ENCODE measurements at regions not wholly inside any gene's neighbourhood (a gene's known extent, or its start where the extent isn't known, plus 50 kb on each side); places are given as distances from the start of the nearest gene placed in this dataset.
"Not testable (repeated sequence)": the region's sequence is repeated elsewhere in the genome, so short reads cannot be mapped to it uniquely, and the experiment has no call there.

GRCh38 chr13:46472384-46472783, 80.6 kb upstream of the LRCH1 start (continued):
- no peak for TF ChIP-seq ZBTB11 (tag by site-specific recombination; conservative IDR thresholded peaks at IDR 0.05; ENCODE audit: low read depth)

GRCh38 chr13:46469699-46470098, 82.6 kb upstream of the RUBCNL start:
- CTCF ChIA-PET; H3K4me3 ChIP-seq (ENCODE audit: low read depth, low read length); H3K4me1 ChIP-seq (ENCODE audit: control insufficient read depth, insufficient read depth, low read length); H3K9me3 ChIP-seq (ENCODE audit: control insufficient read depth, insufficient read depth, low read depth, low read length); H3K36me3 ChIP-seq (ENCODE audit: control insufficient read depth in 2 of 2, insufficient read depth in 1 of 2, low read length in 2 of 2); H3K27ac ChIP-seq (ENCODE audit: extremely low read depth, low read depth, low read length): not testable (repeated sequence)
- POLR2A ChIA-PET: interaction anchor here (0.6 kb wide), 1 partner anchor 648 kb away, joined by 3 read pairs; no protein-coding TSS in a partner anchor
- peak; percentile 9; the same call in 1 of the 2 replicates for TF ChIP-seq ZEB2 (tag by site-specific recombination; IDR thresholded peaks at IDR 0.05)
- TF ChIP-seq INSM2 (tag by site-specific recombination; IDR thresholded peaks at IDR 0.05): peak; percentile 33; the same call in 1 of the 2 replicates

- POLR2A ChIA-PET: interaction anchor here (0.6 kb wide), 1 partner anchor 647 kb away, joined by 3 read pairs; no protein-coding TSS in a partner anchor
Measured at GRCh38 chr13:46468570-46469463, 81.8 kb upstream of the RUBCNL start.

GRCh38 chr13:46467694-46468093, 80.6 kb upstream of the RUBCNL start:
- H3K9me3 ChIP-seq (ENCODE audit: control insufficient read depth, insufficient read depth, low read depth, low read length); H3K4me3 ChIP-seq (ENCODE audit: low read depth, low read length); POLR2A ChIA-PET; CTCF ChIA-PET; H3K4me1 ChIP-seq (ENCODE audit: control insufficient read depth, insufficient read depth, low read length); H3K36me3 ChIP-seq (ENCODE audit: control insufficient read depth in 2 of 2, insufficient read depth in 1 of 2, low read length in 2 of 2); H3K27ac ChIP-seq (ENCODE audit: extremely low read depth, low read depth, low read length): not testable (repeated sequence)

More at GRCh38 chr13:46468570-46469463, 81.8 kb upstream of the RUBCNL start:
- no peaks in the 10 kb centered on the region for H3K9me3 ChIP-seq (ENCODE audit: control insufficient read depth, insufficient read depth, low read depth, low read length)
- no peak overlapping the region for H3K4me3 ChIP-seq (ENCODE audit: low read depth, low read length)
- peaks cover 5% of the 10 kb centered on the region; the same call in 1 of the 2 replicates for H3K4me1 ChIP-seq (ENCODE audit: control insufficient read depth, insufficient read depth, low read length)
- no peak overlapping the region for H3K27ac ChIP-seq (ENCODE audit: extremely low read depth, low read depth, low read length)
- H3K36me3 ChIP-seq (ENCODE audit: control insufficient read depth in 2 of 2, insufficient read depth in 1 of 2, low read length in 2 of 2): no peaks in the 10 kb centered on the region
- TF ChIP-seq ZEB2 (tag by site-specific recombination; IDR thresholded peaks at IDR 0.05) (peak; percentile 42), ZNF843 (tag by site-specific recombination; IDR thresholded peaks at IDR 0.05) (0 out of 2 replicates have a peak, but pooled peaks have one; percentile 26), IKZF3 (tag by site-specific recombination; IDR thresholded peaks at IDR 0.05) (0 out of 2 replicates have a peak, but pooled peaks have one; percentile 22), ZNF747 (tag by site-specific recombination; IDR thresholded peaks at IDR 0.05) (no peak), ZNF629 (tag by site-specific recombination; IDR thresholded peaks at IDR 0.05) (peak; percentile 38; the same call in 1 of the 2 replicates), ZNF664 (tag by site-specific recombination; IDR thresholded peaks at IDR 0.05) (no peak), PRDM6 (tag by site-specific recombination; IDR thresholded peaks at IDR 0.05) (peak; percentile 88), ZNF529 (tag by site-specific recombination; IDR thresholded peaks at IDR 0.05; ENCODE audit: insufficient replicate concordance) (no peak), HOXD13 (CRISPR knock-in tag; IDR thresholded peaks at IDR 0.05; ENCODE audit: borderline replicate concordance) (peak; percentile 47; the same call in 1 of the 2 replicates), ATF2 (tag by site-specific recombination; IDR thresholded peaks at IDR 0.05; ENCODE audit: low read depth) (peak; percentile 60), FEZF1 (tag by site-specific recombination; IDR thresholded peaks at IDR 0.05) (peak; percentile 70), ZSCAN23 (tag by site-specific recombination; IDR thresholded peaks at IDR 0.05) (no peak)
- CTCF ChIA-PET: interaction anchor here (0.6 to 0.8 kb wide), 3 partner anchors 17 to 233 kb away, joined by 4 to 7 read pairs (median 6); no protein-coding TSS in a partner anchor

- CTCF ChIA-PET: interaction anchor here (0.6 kb wide), 1 partner anchor 223 kb away, joined by 3 read pairs; no protein-coding TSS in a partner anchor
- H3K4me1 ChIP-seq (ENCODE audit: control insufficient read depth, insufficient read depth, low read length); H3K27ac ChIP-seq (ENCODE audit: extremely low read depth, low read depth, low read length); H3K4me3 ChIP-seq (ENCODE audit: low read depth, low read length); POLR2A ChIA-PET; H3K36me3 ChIP-seq (ENCODE audit: control insufficient read depth in 2 of 2, insufficient read depth in 1 of 2, low read length in 2 of 2); H3K9me3 ChIP-seq (ENCODE audit: control insufficient read depth, insufficient read depth, low read depth, low read length): not testable (repeated sequence)
Measured at GRCh38 chr13:46466074-46466473, 79.0 kb upstream of the RUBCNL start.
